HG03432 (cell line): ENCODE measurements at regions not wholly inside any gene's neighbourhood (a gene's known extent, or its start where the extent isn't known, plus 50 kb on each side); places are given as distances from the start of the nearest gene placed in this dataset.
"Not testable (repeated sequence)": the region's sequence is repeated elsewhere in the genome, so short reads cannot be mapped to it uniquely, and the experiment has no call there.

Experiments used
- ATAC-seq: cut with Tn5 transposase; IDR thresholded peaks from one replicate; pipeline ENCODE4 v1.9.1; 2021; ENCODE audit warnings: mild to moderate bottlenecking, moderate library complexity; ENCODE audit not compliant: unreplicated experiment

DNA sequence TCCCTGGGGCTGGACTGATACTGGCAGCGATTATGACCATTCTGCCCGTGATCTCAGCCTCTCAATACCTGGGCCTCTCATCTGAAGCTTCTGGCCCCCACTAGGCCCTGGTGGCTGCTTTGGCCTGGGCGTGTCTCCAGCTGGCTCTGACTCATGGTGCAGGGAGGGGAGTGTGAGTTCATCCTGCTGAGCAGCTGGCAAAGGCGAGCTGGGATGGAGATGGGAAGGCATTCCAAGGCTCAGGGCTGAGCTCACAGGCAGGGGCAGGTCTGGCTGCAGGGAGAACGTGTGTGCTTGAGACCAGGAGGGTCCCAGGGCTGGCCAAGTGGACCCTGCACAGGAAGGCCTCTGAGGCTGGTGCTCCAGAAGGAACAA lies 221.8 kb downstream of the TMEM121 start:
- ATAC-seq: peak; percentile 28

DNA sequence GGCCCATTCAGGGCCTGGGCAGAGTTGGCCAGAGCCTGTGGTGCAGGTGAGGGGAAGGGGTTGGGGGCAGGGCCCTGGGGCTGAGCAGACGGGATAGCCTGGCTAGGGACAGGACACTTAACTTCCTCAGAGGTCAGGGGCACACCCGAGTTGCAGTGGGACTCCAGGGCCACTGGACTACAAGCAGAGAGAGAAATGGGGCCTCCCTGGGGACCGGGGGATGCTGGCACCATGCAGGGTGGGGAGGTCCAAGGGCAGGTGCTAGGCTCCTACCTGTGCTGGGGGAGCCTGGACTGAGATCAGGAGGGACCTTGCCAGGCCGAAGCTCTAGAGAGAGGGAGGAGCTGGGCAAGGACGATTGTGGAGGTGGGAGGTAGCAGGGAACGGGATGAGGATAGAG lies 222.3 kb downstream of the TMEM121 start:
- not testable (repeated sequence) for ATAC-seq

DNA sequence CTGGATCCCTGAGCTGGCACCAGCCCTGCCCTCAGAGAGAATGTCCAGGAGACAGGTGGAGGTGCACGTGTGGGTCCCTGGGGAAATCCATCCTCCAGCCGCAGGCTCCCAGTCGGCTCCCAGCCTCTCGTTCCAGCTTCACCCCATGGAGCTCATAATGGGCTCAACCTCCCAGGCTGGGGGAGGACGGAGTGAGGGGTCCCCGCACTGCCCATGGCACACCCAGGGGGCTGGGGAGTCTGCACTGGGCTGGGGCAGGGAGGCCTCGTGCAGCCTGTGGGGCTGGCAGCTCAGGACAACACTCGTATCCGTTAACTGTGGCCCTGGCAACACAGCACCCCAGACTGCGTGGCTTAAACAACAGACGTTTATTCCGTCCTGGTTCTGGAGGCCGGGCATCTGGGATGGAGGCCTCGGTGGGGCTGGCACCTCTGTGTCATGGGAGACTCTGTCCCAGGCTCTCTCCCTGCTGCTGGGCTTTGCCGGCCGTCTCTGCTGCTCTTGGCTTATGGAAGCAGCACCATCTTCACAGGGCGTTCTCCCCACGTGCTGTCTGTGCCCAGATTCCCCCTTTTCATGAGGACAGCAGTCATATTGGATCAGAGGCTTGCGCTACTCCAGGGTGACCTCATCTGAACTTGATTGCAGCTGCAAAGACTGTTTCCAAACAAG lies 223.6 kb downstream of the TMEM121 start:
- ATAC-seq: not testable (repeated sequence)

GRCh38 chr14:105751291-105751751 lies 224.9 kb downstream of the TMEM121 start:
- not testable (repeated sequence) for ATAC-seq

GRCh38 chr14:105752420-105752819 lies 226.0 kb downstream of the TMEM121 start:
- not testable (repeated sequence) for ATAC-seq

DNA sequence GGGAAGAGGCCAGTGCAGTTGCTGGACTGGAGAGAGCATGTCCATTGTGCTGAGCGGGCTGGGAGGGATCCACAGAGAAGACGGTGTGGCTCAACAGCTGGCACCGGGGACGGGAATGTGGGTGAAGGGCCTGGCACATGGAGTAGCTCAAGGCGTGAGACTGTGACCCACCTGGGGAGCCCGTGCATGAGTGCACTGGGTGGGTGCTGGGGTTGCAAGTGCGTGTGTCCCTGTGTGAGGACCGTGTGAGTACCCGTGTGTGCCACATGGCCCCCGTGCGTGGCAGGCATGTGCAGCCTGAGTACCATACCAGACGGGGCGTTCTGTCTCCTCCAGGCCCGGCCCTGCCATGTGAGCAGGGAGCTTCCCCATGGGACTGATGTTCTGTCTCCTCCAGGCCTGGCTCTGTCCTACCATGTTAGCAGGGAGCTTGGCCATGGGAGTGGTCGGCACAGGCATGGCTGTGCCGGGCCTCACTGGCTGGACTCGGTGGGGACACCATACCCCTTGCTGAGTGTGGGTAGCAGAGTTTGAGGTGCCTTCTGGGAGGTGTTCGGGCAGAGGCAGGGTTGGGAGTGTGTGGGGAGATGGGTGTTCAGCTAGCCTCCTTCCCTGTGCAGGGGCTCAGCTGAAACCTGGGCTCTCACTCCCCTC lies 234.4 kb downstream of the TMEM121 start:
- ATAC-seq: no peak

DNA sequence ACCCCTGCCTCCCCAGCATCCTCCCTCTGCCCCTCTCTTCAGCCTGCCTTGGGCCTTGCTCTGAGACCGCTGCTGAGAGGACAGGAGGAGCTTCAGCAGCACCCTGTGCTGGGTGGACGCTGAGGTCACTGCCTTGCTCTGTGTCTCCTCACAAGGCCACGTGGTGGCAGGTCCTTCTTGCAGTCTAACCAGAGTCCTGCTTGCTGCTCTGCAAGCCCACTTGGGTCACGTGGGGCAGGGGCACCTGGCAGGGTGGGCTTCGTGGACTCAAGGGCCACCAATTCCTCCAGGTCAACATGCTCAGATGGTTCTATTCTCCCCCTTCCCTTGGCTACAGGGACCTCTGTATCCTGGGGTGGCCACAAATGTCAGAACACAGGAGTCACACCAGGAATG lies 235.0 kb downstream of the TMEM121 start:
- not testable (repeated sequence) for ATAC-seq

DNA sequence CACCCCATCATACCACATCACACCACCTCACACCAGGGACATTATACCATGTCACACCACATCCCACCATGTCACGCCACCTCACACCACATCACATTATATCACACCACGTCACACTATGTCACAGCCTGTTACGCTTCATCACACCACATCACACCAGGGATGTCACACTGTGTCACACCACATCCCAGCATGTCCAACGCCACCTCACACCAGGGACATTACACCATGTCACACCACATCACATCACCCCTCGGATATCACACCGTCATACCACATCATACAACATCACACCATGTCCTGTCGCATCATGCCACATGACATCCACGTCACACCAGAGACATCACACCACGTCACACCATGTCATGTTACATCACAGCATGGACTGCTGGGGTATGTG lies 235.5 kb downstream of the TMEM121 start:
- no peak for ATAC-seq

DNA sequence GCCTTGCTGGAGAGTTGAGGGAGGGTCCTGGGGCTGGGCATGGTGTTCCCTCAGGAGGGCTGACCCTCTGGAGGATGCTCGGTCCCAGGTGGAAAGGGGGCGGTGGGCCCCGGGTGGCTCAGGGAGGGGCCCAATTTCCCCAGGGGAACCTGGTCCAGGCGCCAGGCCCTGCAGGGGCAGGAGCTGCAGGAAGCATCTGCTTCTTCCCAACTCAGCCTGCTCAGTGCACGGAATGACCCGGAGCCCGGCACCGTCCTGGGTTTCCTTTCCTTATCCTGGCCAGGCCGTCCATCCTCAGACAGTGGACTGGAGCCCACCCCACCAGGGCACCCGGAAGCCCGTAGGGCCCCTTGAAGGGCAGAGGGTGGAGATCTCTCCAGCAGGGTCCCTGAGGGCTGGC lies 235.9 kb downstream of the TMEM121 start:
- ATAC-seq: not testable (repeated sequence)

- ATAC-seq: not testable (repeated sequence)
Observed at GRCh38 chr14:105764254-105764901, 238.0 kb downstream of the TMEM121 start.

- not testable (repeated sequence) for ATAC-seq
Observed at GRCh38 chr14:105765072-105765825, 238.9 kb downstream of the TMEM121 start.

GRCh38 chr14:105765893-105766614 lies 239.7 kb downstream of the TMEM121 start:
- no peak for ATAC-seq

GRCh38 chr14:105767315-105767714 lies 240.9 kb downstream of the TMEM121 start:
- no peak for ATAC-seq

DNA sequence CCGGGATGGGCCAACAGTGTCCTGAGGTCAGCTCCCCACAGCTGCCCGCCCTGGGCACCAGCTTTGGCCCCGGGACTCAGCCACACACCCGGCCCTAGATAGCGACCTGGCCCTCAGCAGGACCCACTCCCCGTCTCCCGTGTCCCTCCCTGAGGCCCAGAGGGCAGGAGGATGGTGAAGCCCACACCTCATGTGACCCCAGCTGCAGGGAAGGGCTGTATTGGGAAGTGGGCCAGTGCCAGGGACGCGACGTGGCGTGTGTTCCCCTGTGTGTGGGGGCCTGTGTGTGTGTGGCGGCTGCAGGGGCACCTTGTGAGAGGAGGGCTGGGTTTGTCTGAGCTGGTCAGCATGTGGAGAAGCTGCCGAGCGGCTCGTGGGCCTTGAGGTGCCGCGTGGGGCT lies 241.7 kb downstream of the TMEM121 start:
- ATAC-seq: not testable (repeated sequence)

DNA sequence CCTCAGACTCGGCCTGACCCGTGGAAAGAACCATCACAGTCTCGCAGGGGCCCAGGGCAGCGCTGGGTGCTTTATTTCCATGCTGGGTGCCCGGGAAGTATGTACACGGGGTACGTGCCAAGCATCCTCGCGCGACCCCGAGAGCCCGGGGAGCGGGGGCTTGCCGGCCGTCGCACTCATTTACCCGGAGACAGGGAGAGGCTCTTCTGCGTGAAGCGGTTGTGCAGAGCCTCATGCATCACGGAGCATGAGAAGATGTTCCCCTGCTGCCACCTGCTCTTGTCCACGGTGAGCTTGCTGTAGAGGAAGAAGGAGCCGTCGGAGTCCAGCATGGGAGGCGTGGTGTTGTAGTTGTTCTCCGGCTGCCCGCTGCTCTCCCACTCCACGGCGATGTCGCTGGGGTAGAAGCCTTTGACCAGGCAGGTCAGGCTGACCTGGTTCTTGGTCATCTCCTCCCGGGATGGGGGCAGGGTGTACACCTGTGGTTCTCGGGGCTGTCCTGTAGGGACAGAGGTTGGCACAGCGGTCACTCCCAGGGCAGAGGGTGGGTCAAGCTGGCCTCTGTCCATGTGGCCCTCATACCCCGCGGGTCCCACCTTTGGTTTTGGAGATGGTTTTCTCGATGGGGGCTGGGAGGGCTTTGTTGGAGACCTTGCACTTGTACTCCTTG lies 242.8 kb downstream of the TMEM121 start:
- not testable (repeated sequence) for ATAC-seq

DNA sequence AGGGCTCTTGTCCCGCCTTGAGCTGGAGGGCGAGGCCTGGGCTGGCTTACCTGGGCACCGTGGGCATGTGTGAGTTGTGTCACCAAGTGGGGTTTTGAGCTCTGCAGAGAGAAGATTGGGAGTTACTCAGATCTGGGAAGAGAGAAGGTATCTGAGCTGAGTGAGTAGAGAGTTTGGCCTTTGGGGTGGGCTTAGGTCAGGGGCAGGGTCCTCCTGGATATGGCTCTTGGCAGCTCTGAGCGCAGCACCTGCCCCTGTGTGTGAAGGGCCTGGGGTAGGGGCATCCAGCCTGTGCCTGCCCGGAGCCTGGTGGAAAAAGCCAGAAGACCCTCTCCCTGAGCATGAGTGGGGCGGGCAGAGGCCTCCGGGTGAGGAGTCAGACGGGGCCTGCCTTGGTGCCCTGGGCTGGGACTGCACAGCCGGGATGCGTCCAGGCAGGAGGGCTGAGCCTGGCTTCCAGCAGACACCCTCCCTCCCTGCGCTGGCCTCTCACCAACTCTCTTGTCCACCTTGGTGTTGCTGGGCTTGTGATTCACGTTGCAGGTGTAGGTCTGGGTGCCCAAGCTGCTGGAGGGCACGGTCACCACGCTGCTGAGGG lies 244.3 kb downstream of the TMEM121 start:
- ATAC-seq: not testable (repeated sequence)

GRCh38 chr14:105771261-105772226 lies 245.2 kb downstream of the TMEM121 start:
- not testable (repeated sequence) for ATAC-seq

DNA sequence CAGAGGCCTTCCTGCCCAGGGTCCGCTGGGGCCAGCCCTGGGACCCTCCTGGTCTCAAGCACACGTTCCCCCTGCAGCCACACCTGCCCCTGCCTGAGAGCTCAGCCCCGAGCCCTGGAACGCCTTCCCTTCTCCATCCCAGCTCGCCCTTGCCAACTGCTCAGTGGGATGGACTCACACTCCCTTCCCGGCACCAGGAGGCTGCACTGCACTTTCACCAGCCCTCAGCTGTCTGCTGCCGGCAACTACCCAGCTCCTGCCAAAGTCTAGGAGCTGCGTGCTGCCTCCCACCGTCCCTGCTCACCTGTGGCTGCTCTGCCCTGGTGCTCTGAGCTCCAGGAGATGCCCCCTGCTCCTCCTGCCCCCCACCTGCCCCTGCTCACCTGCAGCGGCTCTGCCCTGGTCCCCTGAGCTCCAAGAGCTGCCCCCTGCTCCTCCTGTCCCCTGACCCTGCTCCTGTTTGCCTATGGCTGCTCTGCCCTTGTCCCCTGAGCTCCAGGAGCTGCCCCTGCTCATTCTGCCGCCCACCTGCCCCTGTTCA lies 246.4 kb downstream of the TMEM121 start:
- ATAC-seq: not testable (repeated sequence)
